Astrocyte (in vitro differentiated cells and primary cell): ENCODE measurements at regions not wholly inside any gene's neighbourhood (a gene's known extent, or its start where the extent isn't known, plus 50 kb on each side); places are given as distances from the start of the nearest gene placed in this dataset.

Source experiments
- EZH2 ChIP-seq: IDR thresholded peaks from 2 replicates; pipeline ENCODE4 v1.6.1; 2012; ENCODE audit warnings: mild to moderate bottlenecking, low read length, inconsistent platforms; ENCODE audit not compliant: insufficient read depth
- TF ChIP-seq, protein P1 (sequence below): IDR thresholded peaks from 2 replicates; pipeline ENCODE4 v1.5.1; 2011; ENCODE audit warnings: low read depth, mild to moderate bottlenecking, inconsistent platforms, low read length, moderate library complexity; ENCODE audit not compliant: insufficient read depth

DNA sequence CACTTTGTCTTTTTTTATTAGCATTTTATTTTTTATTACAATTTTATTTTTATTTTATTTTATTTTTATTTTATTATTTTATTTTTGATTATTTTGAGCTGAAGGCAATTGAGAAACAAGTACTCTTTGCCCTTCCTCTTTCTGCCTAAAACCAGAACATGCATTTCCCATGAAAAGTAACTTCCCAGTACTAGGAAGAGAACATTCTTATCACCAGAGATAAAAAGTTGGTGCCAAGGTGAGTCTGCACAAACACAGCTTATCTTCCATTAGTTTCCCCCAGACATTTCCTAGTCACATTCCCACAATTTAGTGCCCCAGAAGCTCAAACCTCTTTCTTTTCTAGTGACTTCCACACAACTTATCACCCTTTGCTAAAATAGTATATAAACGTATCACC is 84.8 kb downstream of the CD24 start:
- TF ChIP-seq, protein P1, sequence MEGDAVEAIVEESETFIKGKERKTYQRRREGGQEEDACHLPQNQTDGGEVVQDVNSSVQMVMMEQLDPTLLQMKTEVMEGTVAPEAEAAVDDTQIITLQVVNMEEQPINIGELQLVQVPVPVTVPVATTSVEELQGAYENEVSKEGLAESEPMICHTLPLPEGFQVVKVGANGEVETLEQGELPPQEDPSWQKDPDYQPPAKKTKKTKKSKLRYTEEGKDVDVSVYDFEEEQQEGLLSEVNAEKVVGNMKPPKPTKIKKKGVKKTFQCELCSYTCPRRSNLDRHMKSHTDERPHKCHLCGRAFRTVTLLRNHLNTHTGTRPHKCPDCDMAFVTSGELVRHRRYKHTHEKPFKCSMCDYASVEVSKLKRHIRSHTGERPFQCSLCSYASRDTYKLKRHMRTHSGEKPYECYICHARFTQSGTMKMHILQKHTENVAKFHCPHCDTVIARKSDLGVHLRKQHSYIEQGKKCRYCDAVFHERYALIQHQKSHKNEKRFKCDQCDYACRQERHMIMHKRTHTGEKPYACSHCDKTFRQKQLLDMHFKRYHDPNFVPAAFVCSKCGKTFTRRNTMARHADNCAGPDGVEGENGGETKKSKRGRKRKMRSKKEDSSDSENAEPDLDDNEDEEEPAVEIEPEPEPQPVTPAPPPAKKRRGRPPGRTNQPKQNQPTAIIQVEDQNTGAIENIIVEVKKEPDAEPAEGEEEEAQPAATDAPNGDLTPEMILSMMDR: no peak
- TF ChIP-seq EZH2: no peak
